Kidney glomerular epithelial cell (primary cell): ENCODE measurements at regions not wholly inside any gene's neighbourhood (a gene's known extent, or its start where the extent isn't known, plus 50 kb on each side); places are given as distances from the start of the nearest gene placed in this dataset.

Experiments
- DNase-seq: peaks from one replicate; lab custom pipeline; 2025; lab: John Stamatoyannopoulos, UW

DNA sequence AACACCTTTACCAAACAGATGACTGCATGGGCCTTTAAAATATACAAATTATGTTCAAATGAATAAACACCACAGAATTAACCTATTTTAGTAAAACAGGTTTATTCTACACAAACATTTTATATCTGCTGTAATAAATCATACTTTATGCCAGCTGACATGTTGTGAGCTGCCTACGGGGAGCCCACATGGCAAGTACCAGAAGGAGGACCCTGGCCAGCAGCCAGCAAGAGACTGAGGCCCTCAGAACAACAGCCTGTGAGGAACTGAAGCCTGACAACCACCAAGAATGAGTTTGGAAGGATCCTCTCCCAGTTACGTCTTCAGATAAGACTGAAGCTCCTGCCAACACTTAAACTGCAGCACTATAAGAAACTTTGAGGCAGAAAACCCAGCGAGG lies 377.0 kb downstream of the PDGFC start:
- DNase-seq: peak; percentile 51

DNA sequence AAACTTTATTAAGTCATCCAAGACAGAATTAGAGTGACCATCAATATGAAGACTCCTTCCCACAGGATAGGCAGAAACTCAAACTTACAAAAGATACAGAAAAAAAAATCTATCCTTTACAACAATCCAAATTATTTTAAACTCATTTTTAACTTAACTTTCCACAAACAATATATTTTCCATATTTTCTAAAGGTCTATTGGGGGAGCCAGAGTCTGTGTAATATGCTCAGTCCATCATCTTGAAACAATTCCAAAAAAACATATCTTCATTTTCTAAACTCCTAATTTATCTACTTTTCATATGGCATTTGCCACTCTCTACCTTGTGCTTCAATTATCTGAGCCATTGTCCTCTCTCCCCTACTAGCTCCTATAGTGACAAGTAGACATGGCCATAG lies 378.1 kb downstream of the PDGFC start:
- DNase-seq: no peak

DNA sequence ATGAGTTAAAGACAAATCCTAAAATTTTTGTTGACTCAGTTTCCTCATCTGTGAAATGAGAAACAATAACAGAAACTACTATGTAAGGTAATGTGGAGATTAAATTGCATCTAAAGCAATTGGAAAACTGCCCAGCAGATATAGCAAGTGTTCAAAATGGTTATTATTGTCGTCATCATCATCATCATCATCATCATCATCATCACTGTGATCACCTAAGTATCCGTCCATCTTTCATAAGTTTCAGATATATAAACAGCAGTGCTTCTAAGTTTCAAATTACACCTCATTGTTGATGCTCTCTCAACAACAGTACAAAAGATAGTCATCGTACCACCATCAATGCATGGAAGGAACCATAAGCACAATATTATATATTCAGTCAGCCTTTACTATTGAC lies 379.9 kb downstream of the PDGFC start:
- DNase-seq: no peak

DNA sequence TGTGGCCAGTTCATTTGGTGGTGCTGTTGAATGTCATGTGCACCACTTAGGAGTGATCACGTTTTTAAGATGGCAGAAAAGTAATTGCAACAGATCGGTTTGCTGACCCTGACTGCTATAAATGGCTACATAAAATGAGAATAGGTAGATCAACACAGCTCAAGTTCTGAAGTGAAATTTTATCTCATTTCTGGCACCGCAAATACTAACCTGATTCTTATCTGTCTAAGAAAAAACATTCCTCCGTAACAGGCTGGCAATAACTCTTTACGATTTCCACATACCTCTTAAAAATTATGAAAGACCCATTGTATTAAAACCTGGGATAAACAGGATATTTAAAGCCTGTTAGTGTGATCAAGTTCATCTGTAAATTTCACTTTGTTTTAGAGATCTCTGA lies 387.5 kb downstream of the PDGFC start:
- DNase-seq: no peak

DNA sequence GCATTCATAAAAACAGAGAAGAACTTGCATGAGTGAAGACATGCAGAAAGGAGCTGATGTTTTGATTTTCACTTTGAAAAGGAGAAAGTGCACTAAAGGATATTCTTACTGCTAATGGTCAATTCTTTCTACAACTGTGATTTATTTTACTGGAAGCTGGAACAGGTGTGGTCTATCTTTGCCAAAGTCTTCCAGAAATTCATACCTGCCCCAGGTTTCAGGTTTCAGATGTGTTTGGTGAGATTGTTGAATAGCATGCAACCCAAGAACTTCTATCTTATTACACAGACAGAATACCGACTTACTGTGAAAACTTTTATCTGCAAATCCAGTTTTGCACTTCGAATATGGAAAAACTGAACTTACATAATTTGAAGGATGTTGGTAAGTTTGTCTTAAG lies 388.3 kb downstream of the PDGFC start:
- DNase-seq: no peak

DNA sequence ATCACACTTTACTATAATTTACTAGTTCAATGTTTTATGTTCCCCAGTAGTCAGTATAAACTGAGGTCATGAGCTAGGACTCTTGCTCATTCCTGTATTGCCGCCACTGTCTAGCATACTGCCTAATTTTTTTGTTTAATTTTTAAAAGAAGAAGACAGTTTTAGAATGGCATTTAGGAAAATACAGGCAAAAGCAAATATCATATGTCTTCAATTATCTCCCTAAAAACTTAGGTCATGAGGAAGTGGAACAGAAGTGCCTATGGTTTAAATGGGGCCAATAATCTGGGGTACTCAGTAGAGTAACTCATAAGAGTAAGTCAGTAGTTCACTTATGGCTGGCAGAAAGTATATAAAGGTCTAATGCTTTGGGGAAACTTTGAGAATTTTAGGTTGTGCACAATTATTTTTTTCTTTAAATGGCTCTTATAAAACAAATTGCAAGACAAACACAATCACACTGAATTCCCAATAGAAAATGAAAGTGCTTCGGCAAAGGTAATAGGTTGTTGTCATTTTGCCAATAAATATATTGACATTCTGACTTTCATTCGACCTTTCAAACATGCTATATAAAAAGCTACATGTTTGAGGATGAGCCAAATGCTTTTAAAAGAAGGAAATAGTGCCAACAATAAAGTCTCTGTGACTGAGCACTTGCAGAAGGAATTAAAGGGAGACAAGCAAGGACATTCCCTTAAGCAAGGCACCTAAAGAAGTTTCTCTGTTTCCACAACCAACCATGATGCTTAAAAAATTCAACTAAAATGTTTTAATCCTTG lies 390.1 kb downstream of the PDGFC start:
- DNase-seq: no peak

DNA sequence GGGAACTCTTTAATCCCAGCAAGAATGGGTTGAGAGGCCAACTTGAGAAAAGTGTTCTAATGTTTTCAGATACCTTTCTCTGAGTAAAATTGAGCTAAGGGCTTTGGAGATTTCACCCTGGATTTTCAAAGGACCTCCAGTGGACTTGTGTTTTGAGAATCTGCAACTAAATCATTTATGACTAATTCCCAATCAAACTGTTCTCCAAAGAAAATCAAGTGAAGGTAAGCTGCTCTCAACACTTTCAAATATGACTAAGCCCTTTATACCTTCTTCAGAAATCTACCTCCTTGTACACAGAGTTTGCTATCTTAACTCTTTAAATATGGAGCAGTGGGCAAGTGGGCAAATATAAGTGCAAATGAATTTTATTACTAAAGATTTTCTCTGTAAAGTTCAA lies 392.9 kb downstream of the PDGFC start:
- no peak for DNase-seq

DNA sequence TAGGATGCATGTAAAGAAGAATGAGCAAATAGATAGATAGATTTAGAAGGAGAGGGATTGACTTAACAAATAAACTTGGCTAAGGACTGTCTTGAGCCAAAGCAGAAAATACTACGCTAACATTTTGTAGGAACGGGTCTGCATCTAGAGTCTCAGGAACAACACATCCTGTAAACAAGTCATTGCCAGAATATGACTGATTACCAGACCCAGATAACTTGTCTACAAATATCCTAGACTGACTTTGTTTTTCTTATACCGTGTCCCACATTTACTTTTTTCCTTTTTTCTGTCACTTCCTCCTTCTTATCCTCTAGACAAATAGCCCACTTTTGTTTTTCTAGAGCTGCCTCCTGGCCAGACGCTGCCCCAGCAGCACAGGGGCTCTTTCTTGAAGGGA lies 393.6 kb downstream of the PDGFC start:
- no peak for DNase-seq

DNA sequence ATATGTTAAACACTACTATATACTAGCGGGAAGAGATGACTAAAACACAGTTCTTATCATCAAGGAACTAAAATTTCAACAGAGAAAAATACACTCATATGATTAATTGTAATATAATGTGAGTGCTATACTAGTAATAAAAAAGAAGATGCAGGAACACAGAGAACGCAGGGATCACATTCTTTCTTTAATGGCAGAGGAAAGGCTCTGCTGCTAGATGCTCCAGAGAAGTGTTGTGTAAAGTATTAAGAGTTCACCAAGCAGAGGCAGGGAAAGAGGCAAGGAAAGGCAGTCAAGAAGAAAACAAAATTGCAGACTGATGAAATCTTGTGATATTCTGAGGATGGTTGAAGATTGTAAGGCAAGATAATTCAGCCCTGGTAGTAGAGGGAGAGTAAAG lies 394.7 kb downstream of the PDGFC start:
- DNase-seq: no peak

DNA sequence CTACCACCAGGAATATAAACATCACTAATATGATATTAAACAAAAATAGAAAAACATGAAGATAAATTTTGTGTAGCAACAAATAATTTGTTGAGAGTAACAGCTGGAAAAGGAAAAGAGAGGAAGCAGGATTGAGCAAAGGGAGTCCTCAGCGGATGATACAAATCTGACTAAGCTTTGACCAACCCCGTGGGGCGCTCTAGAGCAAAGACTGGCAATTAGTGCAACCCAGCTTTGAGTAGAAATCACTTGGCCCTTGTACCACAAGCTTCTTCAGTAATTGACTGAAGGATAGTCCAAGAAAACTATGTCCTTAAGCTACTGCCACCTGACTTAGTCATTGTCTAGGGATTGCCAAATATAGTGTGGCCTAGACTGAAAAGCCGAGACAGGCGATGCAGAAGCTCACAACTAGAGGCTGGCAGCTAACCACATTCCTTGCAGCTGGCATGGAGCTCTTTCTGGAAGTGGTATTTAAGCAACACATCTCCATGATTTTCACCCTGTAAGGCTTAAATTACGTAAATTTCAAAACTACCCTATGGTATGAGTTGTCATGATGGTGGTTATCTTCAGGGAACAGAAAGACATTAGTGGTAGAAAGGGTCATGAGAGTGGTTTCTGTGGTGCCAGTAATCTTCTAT lies 396.0 kb downstream of the PDGFC start:
- no peak for DNase-seq

DNA sequence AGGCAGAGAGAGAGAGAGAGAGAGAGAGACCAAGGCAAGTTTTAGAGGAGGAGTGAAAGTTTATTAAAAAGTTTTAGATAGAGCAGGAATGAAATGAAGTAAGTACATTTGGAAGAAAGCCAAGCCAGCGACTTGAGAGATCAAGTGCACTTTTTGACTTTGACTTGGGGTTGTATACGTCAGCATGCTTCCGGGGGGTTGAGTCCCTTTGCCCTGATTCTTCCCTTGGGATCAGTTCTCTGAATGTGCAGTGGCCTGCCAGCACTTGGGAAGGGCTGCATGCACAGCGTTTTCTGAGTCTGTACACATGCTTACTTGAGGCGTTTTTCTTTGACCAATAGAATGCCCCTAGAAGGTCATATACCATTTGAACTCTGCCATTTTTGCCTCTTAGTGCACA lies 400.5 kb downstream of the PDGFC start:
- DNase-seq: no peak

DNA sequence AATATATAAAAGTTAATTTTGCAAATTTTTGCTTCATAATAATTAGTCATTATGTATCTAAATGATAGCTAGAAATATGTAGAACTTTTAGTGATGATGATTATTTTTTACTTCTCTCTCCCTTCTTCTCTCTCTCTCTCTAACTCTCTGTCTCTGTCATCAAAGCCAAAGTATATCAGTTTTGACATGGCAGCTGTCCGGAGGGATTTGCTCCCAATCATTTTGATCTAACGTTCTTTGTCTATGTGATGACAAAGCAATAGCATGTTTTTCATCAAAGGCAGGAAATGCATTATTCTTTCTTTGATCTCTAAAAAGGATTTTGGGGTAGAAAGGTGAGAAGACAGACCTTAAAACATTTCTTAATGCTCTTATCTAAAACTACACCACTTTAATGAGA lies 402.1 kb downstream of the PDGFC start:
- no peak for DNase-seq

DNA sequence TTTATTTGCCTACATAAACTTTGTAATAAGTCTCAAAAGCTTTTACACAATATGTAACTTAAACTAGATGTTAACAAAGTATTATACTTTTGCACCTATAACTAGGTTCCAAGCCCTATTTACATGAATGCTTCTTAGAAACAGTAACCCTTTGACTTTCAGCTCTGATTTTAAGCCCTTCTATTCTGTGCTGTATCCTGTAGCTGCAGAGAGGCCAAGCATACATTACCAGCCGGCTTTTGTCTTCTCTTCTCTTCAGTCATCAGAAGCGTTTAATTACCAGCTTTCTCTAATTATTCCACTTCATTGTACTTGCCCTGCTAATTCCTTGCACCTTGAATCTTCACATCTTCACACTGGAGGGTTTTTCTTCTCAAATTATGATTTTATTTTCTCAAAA lies 403.1 kb downstream of the PDGFC start:
- no peak for DNase-seq

DNA sequence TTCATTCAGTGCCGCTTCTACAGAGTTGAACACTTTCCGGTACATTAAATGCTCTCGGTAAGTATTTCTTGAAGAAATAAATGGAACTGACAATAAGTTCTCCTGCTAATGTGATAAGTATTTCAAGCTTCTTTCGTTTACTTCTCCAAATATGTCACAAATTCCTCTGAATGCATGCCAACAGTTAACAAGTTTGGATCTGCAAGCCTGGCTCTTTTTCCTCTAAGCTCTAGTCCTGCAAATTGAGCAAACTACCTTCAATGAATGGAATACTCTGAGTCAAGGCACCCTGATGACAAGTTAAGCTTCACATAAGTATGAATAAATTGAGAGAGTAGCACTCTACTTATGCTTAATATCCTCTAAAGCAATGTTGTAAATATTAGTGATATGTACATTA lies 403.6 kb downstream of the PDGFC start:
- no peak for DNase-seq

DNA sequence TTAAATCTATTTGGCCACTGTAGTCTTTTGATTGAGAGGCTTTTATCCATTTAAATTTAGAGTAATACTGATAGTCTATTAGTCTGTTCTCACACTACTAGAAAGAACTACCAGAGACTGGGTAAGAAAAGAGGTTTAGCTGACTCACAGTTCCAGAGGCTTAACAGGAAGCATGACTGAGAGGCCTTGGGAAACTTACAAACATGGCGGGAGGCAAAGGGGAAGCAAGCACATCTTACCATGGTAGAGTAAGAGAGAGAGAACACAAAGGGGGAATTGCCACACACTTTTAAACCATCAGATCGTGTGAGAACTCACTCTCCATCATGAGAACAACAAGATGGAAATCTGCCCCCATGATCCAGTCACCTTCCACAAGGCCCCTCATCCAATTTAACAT lies 410.9 kb downstream of the PDGFC start:
- no peak for DNase-seq

DNA sequence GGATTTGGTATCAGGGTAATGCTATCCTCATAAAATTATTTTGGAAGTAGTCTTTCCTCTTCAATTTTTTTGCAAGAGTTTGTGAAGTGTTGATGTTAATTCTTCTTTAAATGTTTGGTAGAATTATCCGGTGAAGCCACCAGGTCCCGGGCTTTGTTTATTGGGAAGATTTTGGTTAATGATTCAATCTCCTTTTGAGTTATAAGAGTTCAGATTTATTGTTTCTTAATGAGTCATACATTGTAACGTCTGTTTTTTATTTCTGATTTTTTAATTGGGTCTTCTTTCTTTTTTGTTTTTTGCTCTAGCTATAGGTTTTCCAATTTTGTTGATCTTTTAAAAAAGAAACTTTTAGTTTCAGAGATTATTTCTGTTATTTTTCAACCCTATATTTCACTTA lies 412.3 kb downstream of the PDGFC start:
- DNase-seq: no peak

DNA sequence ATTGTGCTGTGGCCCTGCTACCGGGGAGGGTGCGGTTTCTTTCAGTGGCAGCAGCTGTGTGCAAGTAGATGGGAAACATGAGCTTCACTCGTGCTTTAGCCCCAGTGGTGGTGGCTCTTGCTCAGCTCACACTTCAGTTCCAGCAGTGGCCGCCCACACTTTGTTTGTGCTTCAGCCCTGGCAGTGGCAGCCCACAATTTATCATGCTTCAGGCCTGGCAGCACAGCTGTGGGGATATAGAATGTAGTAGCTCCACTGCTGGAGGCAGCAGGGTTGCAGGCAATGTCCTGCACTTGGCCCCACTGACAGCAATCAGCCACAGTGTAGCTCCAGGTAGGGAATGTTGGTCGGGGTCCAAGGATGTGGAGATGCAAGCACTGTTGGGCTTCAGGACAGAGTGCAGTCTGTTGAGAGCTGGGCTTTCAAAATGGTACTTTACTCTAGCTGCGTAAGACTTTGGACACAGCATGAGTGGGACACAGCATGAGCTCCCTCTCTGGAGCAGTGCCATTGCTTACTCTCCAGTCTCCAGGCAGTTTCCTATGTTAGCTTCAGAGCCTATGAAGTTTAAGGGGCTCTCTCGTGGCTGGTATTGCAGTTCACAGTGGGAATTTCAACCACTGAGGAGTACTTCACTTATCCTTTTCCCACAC lies 413.1 kb downstream of the PDGFC start:
- DNase-seq: no peak

DNA sequence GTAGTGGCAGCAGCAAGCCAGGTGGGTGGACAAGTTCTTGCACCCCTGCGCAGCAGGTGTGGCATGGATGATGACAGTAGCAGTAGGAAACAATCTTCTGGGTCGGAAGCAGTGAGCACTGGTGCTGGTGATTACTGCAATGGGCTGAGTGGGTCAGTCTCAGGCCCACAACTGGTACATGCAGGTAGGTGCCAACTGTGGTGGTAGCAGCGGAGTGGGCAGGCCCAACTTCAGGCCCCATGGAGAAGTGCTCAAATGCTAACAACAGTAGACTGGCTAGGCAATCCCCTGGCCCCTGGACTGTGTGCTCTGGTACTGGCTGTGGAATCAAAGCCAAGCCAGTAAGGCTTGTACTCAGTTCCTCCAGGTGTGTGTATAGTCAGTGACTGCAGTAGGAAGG lies 413.7 kb downstream of the PDGFC start:
- DNase-seq: no peak

DNA sequence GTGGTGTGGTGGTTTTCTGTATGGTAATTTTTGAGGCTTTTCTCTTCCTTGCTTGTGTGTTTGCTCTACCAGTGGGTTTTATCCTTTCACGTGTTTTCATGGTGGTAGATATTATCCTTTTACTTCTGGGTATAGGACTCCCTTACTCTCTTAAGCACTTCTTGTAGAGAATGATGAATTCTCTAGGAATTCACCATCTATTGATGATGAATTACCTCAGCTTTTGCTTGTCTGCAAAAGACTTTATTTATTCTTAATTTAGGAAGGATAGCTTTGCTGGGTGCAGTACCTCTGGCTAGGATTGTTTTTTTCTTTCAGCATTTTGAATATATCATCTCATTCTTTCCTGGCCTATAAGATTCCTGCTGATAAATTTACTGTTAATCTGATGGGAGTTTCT lies 415.3 kb downstream of the PDGFC start:
- no peak for DNase-seq

DNA sequence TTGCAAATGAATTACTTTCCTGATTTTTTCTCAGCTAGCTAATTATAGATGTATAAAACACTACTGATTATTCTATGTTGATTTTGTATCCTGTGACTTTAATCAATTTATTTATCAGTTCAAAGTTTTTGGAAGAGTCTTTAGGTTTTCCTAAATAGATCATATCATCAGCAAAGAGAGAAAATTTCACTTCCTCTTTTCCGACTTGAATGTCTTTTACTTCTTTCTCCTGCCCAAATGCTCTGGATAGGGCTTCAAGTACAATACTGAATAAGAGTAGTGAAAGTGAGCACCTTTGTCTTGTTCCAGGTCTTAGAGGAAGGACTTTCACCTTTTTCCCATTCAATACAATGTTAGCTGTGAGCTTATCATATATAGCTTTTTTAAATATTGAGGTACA lies 417.9 kb downstream of the PDGFC start:
- DNase-seq: no peak

DNA sequence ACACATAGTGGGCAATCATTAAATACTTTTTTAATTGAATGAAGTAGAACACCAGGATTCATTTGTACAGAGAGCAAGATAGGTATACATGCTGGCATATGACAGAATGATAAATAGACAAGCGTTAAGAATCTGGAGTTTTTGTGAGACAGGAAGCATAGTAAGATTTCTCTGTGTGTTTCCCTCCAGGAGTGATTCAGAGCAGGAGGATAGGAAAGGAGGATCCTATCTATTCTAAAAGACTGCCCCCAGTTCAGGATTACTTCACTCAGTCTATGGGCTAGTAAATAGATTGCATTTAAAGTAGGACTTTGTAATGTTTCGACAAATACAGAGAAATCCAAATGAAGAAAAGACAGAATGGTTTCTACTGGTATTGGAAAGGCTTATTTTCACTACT lies 423.7 kb downstream of the PDGFC start:
- DNase-seq: peak; percentile 16

DNA sequence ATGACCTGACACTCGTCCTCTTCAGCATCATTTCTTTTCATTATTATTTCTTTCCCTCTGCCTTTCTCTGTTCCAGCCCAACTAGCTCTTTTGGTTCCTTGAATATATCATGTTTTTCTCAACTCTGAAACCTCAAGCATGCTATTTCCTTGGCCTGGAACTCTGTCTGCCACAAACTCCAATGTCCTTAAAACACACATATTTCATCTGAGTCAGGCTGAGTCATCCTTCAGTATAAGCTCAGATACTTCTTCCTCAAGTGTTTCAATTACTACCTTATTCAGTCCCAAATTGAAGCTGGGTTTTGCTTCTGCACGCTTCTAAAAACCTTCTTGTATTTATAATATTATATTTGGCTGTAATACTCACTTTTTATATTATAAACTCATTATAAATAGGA lies 424.2 kb downstream of the PDGFC start:
- DNase-seq: peak; percentile 74

DNA sequence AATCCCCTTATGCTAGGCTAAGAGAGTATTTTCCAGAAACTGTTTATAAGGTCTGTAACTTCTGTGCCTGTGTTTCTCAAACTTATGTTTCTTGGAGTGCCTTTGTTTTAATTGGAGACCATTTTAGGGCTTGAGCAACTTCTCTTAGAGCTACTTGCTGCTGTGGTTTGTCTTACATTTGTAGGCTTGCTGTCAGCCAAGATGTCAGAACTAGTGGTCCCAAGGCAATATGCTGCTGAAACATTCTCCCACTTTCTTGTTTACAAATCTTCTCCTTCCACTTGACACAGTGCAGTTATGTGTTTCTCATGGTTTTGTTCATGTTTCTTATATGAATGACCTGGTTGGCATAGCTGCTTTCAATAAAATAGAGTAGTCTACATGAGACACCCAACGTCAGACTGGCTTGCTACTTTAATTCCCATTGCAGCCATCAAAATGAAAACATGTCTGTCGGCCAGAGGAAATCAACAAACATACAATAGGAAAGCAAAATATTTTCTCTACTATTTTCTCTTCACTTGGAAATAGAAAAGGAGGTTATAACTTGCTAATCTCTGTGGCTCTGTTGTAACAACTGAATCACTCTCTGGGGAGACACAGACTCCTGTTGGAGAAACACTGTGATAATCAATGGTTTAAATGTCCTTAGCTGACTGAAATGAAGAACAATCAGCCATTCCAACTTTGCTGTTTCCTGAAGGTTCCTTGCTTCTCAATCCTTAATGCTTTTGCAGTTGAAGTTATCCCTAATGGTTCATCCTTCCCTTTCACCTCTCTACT lies 426.4 kb downstream of the PDGFC start:
- DNase-seq: no peak
